ENCODE measurements at regions not wholly inside any gene's neighbourhood (a gene's known extent, or its start where the extent isn't known, plus 50 kb on each side); places are given as distances from the start of the nearest gene placed in this dataset.

- DNase-seq (ENCODE audit: low read depth in 2 of 2) = no peak
These were observed 53.4 kb downstream of the GAS1 start for GRCh38 chr9:86893811-86894490.

GRCh38 chr9:86892576-86892975 lies 54.7 kb downstream of the GAS1 start:
- no peak for DNase-seq (ENCODE audit: low read depth in 2 of 2)

- no peak for DNase-seq (ENCODE audit: low read depth in 2 of 2)
These were observed 55.3 kb downstream of the GAS1 start for GRCh38 chr9:86891886-86892437.

- no peak for DNase-seq (ENCODE audit: low read depth in 2 of 2)
These were observed 56.2 kb downstream of the GAS1 start for GRCh38 chr9:86891091-86891490.

GRCh38 chr9:86885232-86885631 lies 62.1 kb downstream of the GAS1 start:
- DNase-seq (ENCODE audit: low read depth in 2 of 2) = no peak

GRCh38 chr9:86876621-86877196 lies 70.6 kb downstream of the GAS1 start:
- no peak for DNase-seq (ENCODE audit: low read depth in 2 of 2)

- DNase-seq (ENCODE audit: low read depth in 2 of 2) = no peak
These were observed 78.7 kb downstream of the GAS1 start for GRCh38 chr9:86868616-86869015.

GRCh38 chr9:86867804-86868313 lies 79.4 kb downstream of the GAS1 start:
- no peak for DNase-seq (ENCODE audit: low read depth in 2 of 2)

GRCh38 chr9:86865952-86866351 lies 81.4 kb downstream of the GAS1 start:
- DNase-seq (ENCODE audit: low read depth in 2 of 2) = no peak

- no peak for DNase-seq (ENCODE audit: low read depth in 2 of 2)
These were observed 87.3 kb downstream of the GAS1 start for GRCh38 chr9:86860006-86860405.

- no peak for DNase-seq (ENCODE audit: low read depth in 2 of 2)
These were observed 88.2 kb downstream of the GAS1 start for GRCh38 chr9:86859056-86859455.

GRCh38 chr9:86858009-86858408 lies 89.3 kb downstream of the GAS1 start:
- no peak for DNase-seq (ENCODE audit: low read depth in 2 of 2)

- DNase-seq (ENCODE audit: low read depth in 2 of 2) = no peak
These were observed 91.0 kb downstream of the GAS1 start for GRCh38 chr9:86856259-86856658.

GRCh38 chr9:86854898-86855523 lies 92.3 kb downstream of the GAS1 start:
- DNase-seq (ENCODE audit: low read depth in 2 of 2) = no peak

- DNase-seq (ENCODE audit: low read depth in 2 of 2) = no peak
These were observed 100.7 kb downstream of the GAS1 start for GRCh38 chr9:86846656-86847055.

GRCh38 chr9:86843206-86843605 lies 104.1 kb downstream of the GAS1 start:
- DNase-seq (ENCODE audit: low read depth in 2 of 2) = no peak

- no peak for DNase-seq (ENCODE audit: low read depth in 2 of 2)
These were observed 104.7 kb downstream of the GAS1 start for GRCh38 chr9:86842573-86842972.

GRCh38 chr9:86839522-86839921 lies 107.8 kb downstream of the GAS1 start:
- no peak for DNase-seq (ENCODE audit: low read depth in 2 of 2)

GRCh38 chr9:86838519-86839497 lies 108.5 kb downstream of the GAS1 start:
- DNase-seq (ENCODE audit: low read depth in 2 of 2) = no peak

- DNase-seq (ENCODE audit: low read depth in 2 of 2) = no peak
These were observed 110.0 kb downstream of the GAS1 start for GRCh38 chr9:86837345-86837744.

GRCh38 chr9:86836797-86837196 lies 110.5 kb downstream of the GAS1 start:
- DNase-seq (ENCODE audit: low read depth in 2 of 2) = no peak

GRCh38 chr9:86836266-86836665 lies 111.0 kb downstream of the GAS1 start:
- DNase-seq (ENCODE audit: low read depth in 2 of 2) = no peak

Measured in stimulated activated CD8-positive, alpha-beta memory T cell treated with anti-CD3 and anti-CD28 coated beads, Interleukin-15, amount 100 ng/mL, for 48 hours (primary cell).